Glutamatergic neuron (in vitro differentiated cells): ENCODE measurements at regions not wholly inside any gene's neighbourhood (a gene's known extent, or its start where the extent isn't known, plus 50 kb on each side); places are given as distances from the start of the nearest gene placed in this dataset.
"Not testable (repeated sequence)": the region's sequence is repeated elsewhere in the genome, so short reads cannot be mapped to it uniquely, and the experiment has no call there.

Experiments
- DNase-seq: peaks from one replicate; pipeline ENCODE4 v3.0.0; 2022
- H3K27ac Mint-ChIP-seq: one replicate; pipeline ENCODE4 v1.8.0; 2020; ENCODE audit warnings: mild to moderate bottlenecking, mixed read lengths, inconsistent platforms; ENCODE audit not compliant: unreplicated experiment
- H3K27me3 Mint-ChIP-seq: one replicate; pipeline ENCODE4 v1.8.0; 2020; ENCODE audit warnings: mild to moderate bottlenecking, moderate library complexity, mixed read lengths, inconsistent platforms; ENCODE audit not compliant: unreplicated experiment
- H3K36me3 Mint-ChIP-seq: one replicate; pipeline ENCODE4 v1.8.0; 2020; ENCODE audit warnings: mild to moderate bottlenecking, mixed read lengths, inconsistent platforms; ENCODE audit not compliant: unreplicated experiment
- H3K4me1 Mint-ChIP-seq: one replicate; pipeline ENCODE4 v1.8.0; 2020; ENCODE audit warnings: mild to moderate bottlenecking, low read depth, mixed read lengths, inconsistent platforms; ENCODE audit not compliant: unreplicated experiment
- H3K4me3 Mint-ChIP-seq: one replicate; pipeline ENCODE4 v1.8.0; 2020; ENCODE audit warnings: mild to moderate bottlenecking, mixed read lengths, inconsistent platforms; ENCODE audit not compliant: unreplicated experiment
- H3K9me3 Mint-ChIP-seq: one replicate; pipeline ENCODE4 v1.8.0; 2020; ENCODE audit warnings: mild to moderate bottlenecking, moderate library complexity, mixed read lengths, inconsistent platforms; ENCODE audit not compliant: unreplicated experiment
- TF ChIP-seq, protein P1 (sequence below): fragments of 200-600 bp; sonication (generic); IDR thresholded peaks from one replicate; pipeline ENCODE4 v1.5.0; 2021; ENCODE audit not compliant: partially characterized antibody, unreplicated experiment

DNA sequence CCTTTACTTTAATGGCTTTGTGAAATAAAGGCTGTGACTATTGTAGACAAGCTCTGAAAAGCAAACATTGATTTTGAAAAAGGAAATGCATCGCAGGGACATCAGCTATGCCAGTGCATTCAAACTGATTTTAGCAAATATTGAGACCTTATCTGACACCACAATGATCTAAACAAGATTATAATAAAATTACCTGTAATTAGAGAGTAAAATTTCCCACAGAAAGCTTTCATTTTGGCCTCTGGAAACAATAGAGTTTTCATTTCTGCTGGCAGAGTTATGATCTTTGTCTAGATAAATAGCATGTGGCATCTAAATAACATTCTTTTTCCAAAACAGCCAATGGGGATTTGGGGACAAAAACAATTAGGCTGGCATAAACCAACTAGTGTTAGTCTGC lies 650.4 kb upstream of the PRMT6 start:
- no peak overlapping the region for H3K4me3 Mint-ChIP-seq
- H3K9me3 Mint-ChIP-seq: no peaks in the 10 kb centered on the region
- no peak overlapping the region for H3K27ac Mint-ChIP-seq
- peaks cover 3% of the 10 kb centered on the region for H3K27me3 Mint-ChIP-seq
- TF ChIP-seq, protein P1, sequence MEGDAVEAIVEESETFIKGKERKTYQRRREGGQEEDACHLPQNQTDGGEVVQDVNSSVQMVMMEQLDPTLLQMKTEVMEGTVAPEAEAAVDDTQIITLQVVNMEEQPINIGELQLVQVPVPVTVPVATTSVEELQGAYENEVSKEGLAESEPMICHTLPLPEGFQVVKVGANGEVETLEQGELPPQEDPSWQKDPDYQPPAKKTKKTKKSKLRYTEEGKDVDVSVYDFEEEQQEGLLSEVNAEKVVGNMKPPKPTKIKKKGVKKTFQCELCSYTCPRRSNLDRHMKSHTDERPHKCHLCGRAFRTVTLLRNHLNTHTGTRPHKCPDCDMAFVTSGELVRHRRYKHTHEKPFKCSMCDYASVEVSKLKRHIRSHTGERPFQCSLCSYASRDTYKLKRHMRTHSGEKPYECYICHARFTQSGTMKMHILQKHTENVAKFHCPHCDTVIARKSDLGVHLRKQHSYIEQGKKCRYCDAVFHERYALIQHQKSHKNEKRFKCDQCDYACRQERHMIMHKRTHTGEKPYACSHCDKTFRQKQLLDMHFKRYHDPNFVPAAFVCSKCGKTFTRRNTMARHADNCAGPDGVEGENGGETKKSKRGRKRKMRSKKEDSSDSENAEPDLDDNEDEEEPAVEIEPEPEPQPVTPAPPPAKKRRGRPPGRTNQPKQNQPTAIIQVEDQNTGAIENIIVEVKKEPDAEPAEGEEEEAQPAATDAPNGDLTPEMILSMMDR: no peak
- DNase-seq: no peak
- no peaks in the 10 kb centered on the region for H3K36me3 Mint-ChIP-seq
- H3K4me1 Mint-ChIP-seq: peaks cover 2% of the 10 kb centered on the region

- not testable (repeated sequence) for H3K27me3 Mint-ChIP-seq, H3K4me1 Mint-ChIP-seq, H3K36me3 Mint-ChIP-seq, DNase-seq, H3K9me3 Mint-ChIP-seq, H3K27ac Mint-ChIP-seq, H3K4me3 Mint-ChIP-seq
Observed at GRCh38 chr1:106412321-106412720, 644.2 kb upstream of the PRMT6 start.

DNA sequence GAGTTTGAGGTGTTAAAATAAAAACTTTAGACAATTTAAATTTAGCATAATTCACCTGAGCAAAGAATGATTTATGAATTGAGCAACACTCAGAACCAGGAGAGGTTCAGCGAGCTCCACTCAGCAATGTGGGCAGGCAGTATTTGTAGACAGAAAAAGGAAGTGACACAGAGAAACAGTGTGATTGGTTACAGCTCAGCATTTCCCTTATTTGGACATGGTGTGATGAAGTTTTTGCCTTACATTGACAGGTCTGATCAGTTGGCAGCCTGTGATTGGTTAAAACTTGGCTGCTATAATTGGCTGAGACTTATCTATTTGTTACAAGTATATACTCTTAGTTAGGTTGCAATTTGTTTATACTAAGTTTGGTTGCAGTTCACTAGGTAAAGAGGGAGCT lies 621.2 kb upstream of the PRMT6 start:
- no peak overlapping the region for H3K4me3 Mint-ChIP-seq
- no peak for DNase-seq

GRCh38 chr1:106439475-106439874 lies 617.0 kb upstream of the PRMT6 start:
- H3K27me3 Mint-ChIP-seq: no peaks in the 10 kb centered on the region
- no peaks in the 10 kb centered on the region for H3K9me3 Mint-ChIP-seq
- H3K4me3 Mint-ChIP-seq: no peak overlapping the region
- no peak for DNase-seq
- H3K27ac Mint-ChIP-seq: no peak overlapping the region
- TF ChIP-seq, protein P1: no peak
- H3K4me1 Mint-ChIP-seq: no peaks in the 10 kb centered on the region
- no peaks in the 10 kb centered on the region for H3K36me3 Mint-ChIP-seq

More for the DNA sequence above, 621.2 kb upstream of the PRMT6 start:
- Mint-ChIP-seq H3K9me3 (no peaks in the 10 kb centered on the region), H3K36me3 (no peaks in the 10 kb centered on the region), H3K27me3 (no peaks in the 10 kb centered on the region), H3K4me1 (no peaks in the 10 kb centered on the region), H3K27ac (no peak overlapping the region)
- TF ChIP-seq, protein P1: no peak

DNA sequence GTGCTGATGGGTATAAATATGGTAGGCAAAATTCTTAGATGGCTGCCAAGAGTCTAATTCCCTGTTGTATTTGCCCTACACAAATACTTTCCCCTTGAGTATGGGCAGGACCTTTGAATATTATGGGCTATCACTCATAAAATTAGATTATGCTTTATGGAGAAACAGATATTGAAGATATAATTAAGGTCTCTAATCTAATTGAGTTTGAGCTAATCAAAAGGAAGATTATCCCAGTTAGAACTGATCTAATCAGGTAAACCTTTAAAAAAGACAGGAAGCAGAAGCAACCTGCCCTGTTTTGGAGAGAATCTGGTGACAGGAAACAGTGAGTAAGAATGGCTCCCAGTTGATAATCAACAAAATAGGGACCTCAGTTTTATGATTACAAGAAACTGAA lies 609.0 kb upstream of the PRMT6 start:
- DNase-seq: no peak
- Mint-ChIP-seq H3K4me3 (no peak overlapping the region), H3K27me3 (no peaks in the 10 kb centered on the region)

More for the DNA sequence above, 609.0 kb upstream of the PRMT6 start:
- TF ChIP-seq, protein P1: no peak
- Mint-ChIP-seq H3K27ac (no peak overlapping the region), H3K4me1 (no peaks in the 10 kb centered on the region), H3K36me3 (no peaks in the 10 kb centered on the region), H3K9me3 (no peaks in the 10 kb centered on the region)
